H1 (cell line): ENCODE measurements at regions not wholly inside any gene's neighbourhood (a gene's known extent, or its start where the extent isn't known, plus 50 kb on each side); places are given as distances from the start of the nearest gene placed in this dataset.

Source experiments
- EP300 ChIP-seq, 2 experiments: IDR thresholded peaks; 1 replicate in 1 of 2; 2 replicates in 1 of 2; pipeline ENCODE4 v1.6.1; 2011 to 2012; ENCODE audit warnings: low read depth in 2 of 2, low read length in 2 of 2, mild to moderate bottlenecking in 2 of 2, borderline replicate concordance in 1 of 2, inconsistent platforms in 1 of 2, moderate library complexity in 1 of 2
- MAFK ChIP-seq: IDR thresholded peaks from 2 replicates; pipeline ENCODE4 v1.6.1; 2012; ENCODE audit warnings: low read depth, mild to moderate bottlenecking, improper control_type of control experiment, low read length
- TCF12 ChIP-seq: IDR thresholded peaks from 2 replicates; pipeline ENCODE4 v1.6.1; 2011; ENCODE audit warnings: low read depth, mild to moderate bottlenecking, low read length
- ZNF274 ChIP-seq: IDR thresholded peaks from 2 replicates; pipeline ENCODE4 v1.7.0; 2012; ENCODE audit warnings: low read length, borderline replicate concordance; ENCODE audit errors: extremely low read depth

DNA sequence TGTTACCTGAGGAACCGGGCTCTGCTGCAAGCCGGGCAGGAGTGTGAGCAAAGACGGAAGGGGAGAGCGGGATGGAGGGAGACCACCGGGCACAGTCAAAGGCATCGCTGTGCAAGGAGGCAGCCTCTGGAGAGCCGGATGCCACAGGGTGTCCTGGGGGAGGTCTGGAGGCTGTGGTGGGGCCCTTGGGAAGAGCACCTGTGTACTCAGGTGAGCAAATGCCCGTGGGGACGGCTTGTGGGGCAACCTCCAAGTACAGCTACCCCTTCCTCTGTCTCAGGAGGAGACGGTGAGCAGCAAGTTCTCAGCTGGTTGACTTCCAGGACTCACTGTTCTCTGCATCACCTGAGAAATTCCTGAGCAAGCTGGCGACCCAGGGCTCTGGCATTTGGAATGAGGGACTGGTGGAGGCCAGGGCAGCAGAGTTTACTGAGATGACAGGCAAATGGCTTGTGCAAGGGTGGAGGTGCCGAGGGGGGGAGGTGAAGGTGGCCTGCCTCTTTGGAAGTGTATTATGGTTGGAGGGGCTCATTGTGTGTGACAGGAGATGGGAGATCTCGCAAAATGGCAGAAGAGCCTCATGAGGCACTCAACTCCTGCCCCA, 345.2 kb upstream of the SHH start (continued):
- TF ChIP-seq MAFK (no peak), EP300 (IDR thresholded peaks at IDR 0.05; ENCODE audit: borderline replicate concordance in 1 of 2, low read depth in 2 of 2, low read length in 2 of 2) (no peak), TCF12 (no peak), ZNF274 (no peak)
